IMR-90 (cell line): ENCODE measurements at regions not wholly inside any gene's neighbourhood (a gene's known extent, or its start where the extent isn't known, plus 50 kb on each side); places are given as distances from the start of the nearest gene placed in this dataset.

Experiments used
- ATAC-seq: fragments of 200-7000 bp; cut with Tn5 transposase; 2 replicates; pipeline ENCODE4 v1.9.1; 2020; ENCODE audit warnings: low read depth, mild to moderate bottlenecking, moderate library complexity
- BruUV-seq: library from RNA; stranded (reverse); fragments of 400-500 nt; replicated peaks from 2 replicates; lab custom pipeline; 2021; lab: Mats Ljungman, UMichigan
- CTCF ChIA-PET: fragments of 300-600 bp; formaldehyde crosslinking; extraction: SDS; loops from one replicate; lab custom pipeline; 2021; ENCODE audit warnings: antibody characterized with exemption; lab: Yijun Ruan, JAX
- POLR2A ChIA-PET: fragments of 300-600 bp; sonication (Branson Sonifier 250); formaldehyde crosslinking; loops from one replicate; lab custom pipeline; 2022; ENCODE audit warnings: antibody characterized with exemption; ENCODE audit not compliant: unreplicated experiment; lab: Charles Lee
- DNase-seq: peaks from one replicate; pipeline ENCODE4 v3.0.0; 2013
- H2AFZ ChIP-seq: replicated peaks from 2 replicates; pipeline ENCODE3; 2013; ENCODE audit warnings: low read length, mild to moderate bottlenecking; ENCODE audit not compliant: poor library complexity
- H2AK5ac ChIP-seq: 2 replicates; pipeline ENCODE4 v1.6.1; 2013; ENCODE audit warnings: low read depth, low read length, inconsistent platforms
- H2AK9ac ChIP-seq: replicated peaks from 2 replicates; pipeline ENCODE3; 2013; ENCODE audit warnings: mild to moderate bottlenecking, low read depth, low read length, moderate library complexity; ENCODE audit not compliant: poor library complexity
- H2BK120ac ChIP-seq: 2 replicates; pipeline ENCODE4 v1.6.1; 2013; ENCODE audit warnings: low read depth, low read length, inconsistent platforms
- H2BK15ac ChIP-seq: 3 replicates; pipeline ENCODE4 v1.6.1; 2013; ENCODE audit warnings: low read depth, low read length, inconsistent platforms
- H2BK20ac ChIP-seq: 2 replicates; pipeline ENCODE4 v1.6.1; 2013; ENCODE audit warnings: low read depth, mild to moderate bottlenecking, inconsistent platforms, low read length, moderate library complexity
- H2BK5ac ChIP-seq: 2 replicates; pipeline ENCODE4 v1.6.1; 2013; ENCODE audit warnings: mild to moderate bottlenecking, low read depth, low read length, inconsistent platforms; ENCODE audit not compliant: poor library complexity, severe bottlenecking
- H3K14ac ChIP-seq: replicated peaks from 2 replicates; pipeline ENCODE4 v1.6.1; 2013; ENCODE audit warnings: low read depth, low read length, inconsistent platforms
- H3K18ac ChIP-seq: 2 replicates; pipeline ENCODE4 v1.6.1; 2013; ENCODE audit warnings: low read depth, low read length, control low read depth
- H3K23ac ChIP-seq: 2 replicates; pipeline ENCODE4 v1.6.1; 2013; ENCODE audit warnings: low read depth, low read length, inconsistent platforms
- H3K27ac ChIP-seq: 2 replicates; pipeline ENCODE4 v1.5.1; 2013; ENCODE audit warnings: mild to moderate bottlenecking, control low read depth, low read length; ENCODE audit not compliant: insufficient read depth
- H3K27me3 ChIP-seq: 2 replicates; pipeline ENCODE4 v1.6.1; 2013; ENCODE audit warnings: low read length; ENCODE audit not compliant: control insufficient read depth, insufficient read depth
- H3K36me3 ChIP-seq: 2 replicates; pipeline ENCODE4 v1.6.1; 2013; ENCODE audit warnings: low read length, mixed read lengths; ENCODE audit not compliant: control insufficient read depth, insufficient read depth
- H3K4ac ChIP-seq: 2 replicates; pipeline ENCODE4 v1.6.1; 2013; ENCODE audit warnings: low read depth, low read length, inconsistent platforms
- H3K4me1 ChIP-seq: 2 replicates; pipeline ENCODE4 v1.6.1; 2013; ENCODE audit warnings: low read length, mixed read lengths; ENCODE audit not compliant: control insufficient read depth, insufficient read depth
- H3K4me2 ChIP-seq: 2 replicates; pipeline ENCODE4 v1.6.1; 2013; ENCODE audit warnings: low read depth, mild to moderate bottlenecking, control low read depth, low read length, moderate library complexity
- H3K4me3 ChIP-seq: 2 replicates; pipeline ENCODE4 v1.5.1; 2013; ENCODE audit warnings: low read depth, mild to moderate bottlenecking, control low read depth, low read length, moderate library complexity; ENCODE audit not compliant: insufficient read depth
- H3K56ac ChIP-seq: 2 replicates; pipeline ENCODE4 v1.6.1; 2013; ENCODE audit warnings: low read length, inconsistent platforms; ENCODE audit not compliant: insufficient read depth; ENCODE audit errors: extremely low read depth
- H3K79me1 ChIP-seq, 2 experiments: 2 replicates each; pipeline ENCODE4 v1.6.1; 2013; ENCODE audit warnings: low read length in 2 of 2, inconsistent platforms in 1 of 2, low read depth in 1 of 2
- H3K9ac ChIP-seq: 2 replicates; pipeline ENCODE4 v1.6.1; 2013; ENCODE audit warnings: low read depth, low read length, control low read depth
- H3K9me1 ChIP-seq: 2 replicates; pipeline ENCODE4 v1.6.1; 2013; ENCODE audit warnings: low read length, inconsistent platforms; ENCODE audit not compliant: insufficient read depth
- H3K9me3 ChIP-seq: 2 replicates; pipeline ENCODE4 v1.6.1; 2013; ENCODE audit warnings: low read length; ENCODE audit not compliant: control insufficient read depth, insufficient read depth
- H4K20me1 ChIP-seq: 2 replicates; pipeline ENCODE4 v1.6.1; 2013; ENCODE audit warnings: low read length, inconsistent platforms; ENCODE audit not compliant: insufficient read depth
- H4K5ac ChIP-seq: 2 replicates; pipeline ENCODE4 v1.6.1; 2013; ENCODE audit warnings: mild to moderate bottlenecking, low read depth, low read length, control low read depth
- H4K8ac ChIP-seq, 2 experiments: 2 replicates each; pipeline ENCODE4 v1.6.1; 2013; ENCODE audit warnings: low read depth in 2 of 2, low read length in 2 of 2, control low read depth in 1 of 2, inconsistent platforms in 1 of 2
- H4K91ac ChIP-seq: 2 replicates; pipeline ENCODE4 v1.6.1; 2013; ENCODE audit warnings: low read depth, low read length, inconsistent platforms; ENCODE audit not compliant: insufficient read depth
- BHLHE40 ChIP-seq: fragments of 150-350 bp; IDR thresholded peaks from 2 replicates; pipeline ENCODE4 v1.6.1; 2016; ENCODE audit warnings: mild to moderate bottlenecking, low read depth, low read length
- CEBPB ChIP-seq: IDR thresholded peaks from 2 replicates; pipeline ENCODE4 v1.6.1; 2012; ENCODE audit warnings: low read depth, low read length, improper control_type of control experiment
- CHD1 ChIP-seq: IDR thresholded peaks from 2 replicates; pipeline ENCODE4 v1.6.1; 2012; ENCODE audit warnings: low read depth, low read length, improper control_type of control experiment
- CTCF ChIP-seq: conservative IDR thresholded peaks from 2 replicates; pipeline ENCODE4 v1.5.1; 2012; ENCODE audit warnings: mild to moderate bottlenecking, low read depth, low read length, improper control_type of control experiment
- ELK1 ChIP-seq: fragments of 150-350 bp; IDR thresholded peaks from 2 replicates; pipeline ENCODE4 v1.6.1; 2016; ENCODE audit warnings: low read depth, mild to moderate bottlenecking, low read length, moderate library complexity, borderline replicate concordance
- FOS ChIP-seq: fragments of 150-350 bp; IDR thresholded peaks from 2 replicates; pipeline ENCODE4 v1.6.1; 2016; ENCODE audit warnings: low read depth, low read length
- MAFK ChIP-seq: IDR thresholded peaks from 2 replicates; pipeline ENCODE4 v1.6.1; 2012; ENCODE audit warnings: low read depth, low read length, improper control_type of control experiment
- MAZ ChIP-seq: IDR thresholded peaks from 2 replicates; pipeline ENCODE4 v1.6.1; 2012; ENCODE audit warnings: low read depth, mild to moderate bottlenecking, low read length, improper control_type of control experiment, moderate library complexity, borderline replicate concordance
- MXI1 ChIP-seq: IDR thresholded peaks from 2 replicates; pipeline ENCODE4 v1.6.1; 2012; ENCODE audit warnings: low read depth, mild to moderate bottlenecking, low read length, moderate library complexity, borderline replicate concordance
- NFE2L2 ChIP-seq: fragments of 150-350 bp; IDR thresholded peaks from 2 replicates; pipeline ENCODE4 v1.6.1; 2016; ENCODE audit warnings: low read depth, mild to moderate bottlenecking, low read length
- POLR2A ChIP-seq: IDR thresholded peaks from 2 replicates; pipeline ENCODE4 v1.6.1; 2012; ENCODE audit warnings: mild to moderate bottlenecking, low read depth, low read length
- RAD21 ChIP-seq: IDR thresholded peaks from 2 replicates; pipeline ENCODE4 v1.6.1; 2012; ENCODE audit warnings: low read length, improper control_type of control experiment
- RCOR1 ChIP-seq: IDR thresholded peaks from 2 replicates; pipeline ENCODE4 v1.6.1; 2012; ENCODE audit warnings: mild to moderate bottlenecking, low read length, improper control_type of control experiment; ENCODE audit not compliant: insufficient replicate concordance
- RFX5 ChIP-seq: IDR thresholded peaks from 2 replicates; pipeline ENCODE4 v1.8.0; 2012; ENCODE audit warnings: low read depth, mild to moderate bottlenecking, low read length, moderate library complexity
- SMC3 ChIP-seq: fragments of 150-350 bp; IDR thresholded peaks from 2 replicates; pipeline ENCODE4 v1.6.1; 2016; ENCODE audit warnings: low read depth, mild to moderate bottlenecking, antibody characterized with exemption, low read length, moderate library complexity
- USF2 ChIP-seq: fragments of 150-350 bp; IDR thresholded peaks from 2 replicates; pipeline ENCODE4 v1.6.1; 2017; ENCODE audit warnings: mild to moderate bottlenecking, antibody characterized with exemption, low read length, low read depth
- WGBS, 2 experiments: methylation state at CpG; one replicate each; pipeline versions ENCODE4 v1.1.5 to v1.1.7; 2013; ENCODE audit warnings: missing lambda C conversion rate in 2 of 2; ENCODE audit not compliant: insufficient read length in 1 of 2; ENCODE audit errors: extremely low coverage in 2 of 2; 5-methylcytosine and 5-hydroxymethylcytosine counted together
- dilution Hi-C: fragments of 300-500 bp; cut with HindIII; formaldehyde crosslinking; loops from one replicate; pipeline ENCODE4 v1.14.3; 2018; ENCODE audit warnings: low sequenced_read_pairs; ENCODE audit not compliant: unreplicated experiment
- in situ Hi-C: fragments of 300-500 bp; cut with MboI; formaldehyde crosslinking; loops from 3 replicates; pipeline ENCODE4 v1.14.3; 2019; ENCODE audit warnings: low sequenced_read_pairs, inconsistent platforms, mixed read lengths
- intact Hi-C: fragments of 100-400 bp; cut with micrococcal nuclease; formaldehyde crosslinking; loops from 2 replicates; pipeline ENCODE4 v1.10.0; 2022

- no peak overlapping the region for H3K9ac ChIP-seq
- no peak overlapping the region for H4K5ac ChIP-seq
- H3K14ac ChIP-seq: no peak overlapping the region
- H3K4me1 ChIP-seq: no peaks in the 10 kb centered on the region
- ChIA-PET CTCF (no interaction called here), POLR2A (no interaction called here)
- no peak overlapping the region for H4K8ac ChIP-seq
- H3K18ac ChIP-seq: no peak overlapping the region
- H3K4ac ChIP-seq: no peak overlapping the region
- no peaks in the 10 kb centered on the region for H3K79me1 ChIP-seq
- no peak overlapping the region for H2AK5ac ChIP-seq
- no peak overlapping the region for H3K4me3 ChIP-seq
- no peak overlapping the region for H2AK9ac ChIP-seq
- H3K23ac ChIP-seq: no peak overlapping the region
- H2BK15ac ChIP-seq: no peak overlapping the region
- no peak overlapping the region for H2BK20ac ChIP-seq
- TF ChIP-seq FOS (no peak), RAD21 (no peak), SMC3 (no peak), CEBPB (no peak), RCOR1 (no peak), RFX5 (no peak), NFE2L2 (no peak), CTCF (no peak), POLR2A (no peak), BHLHE40 (no peak), MXI1 (no peak), MAFK (no peak), MAZ (no peak), ELK1 (no peak), CHD1 (no peak), USF2 (no peak)
- H3K27me3 ChIP-seq: no peaks in the 10 kb centered on the region
- no peak overlapping the region for H3K27ac ChIP-seq
- H3K36me3 ChIP-seq: no peaks in the 10 kb centered on the region
- H4K20me1 ChIP-seq: no peaks in the 10 kb centered on the region
- no peak overlapping the region for H2AFZ ChIP-seq
- no peak overlapping the region for H3K56ac ChIP-seq
- WGBS, 2 experiments: no CpG with 5 or more reads among the region's 3 CpGs
- H3K9me1 ChIP-seq: no peaks in the 10 kb centered on the region
- H3K9me3 ChIP-seq: peaks cover 4% of the 10 kb centered on the region; the same call in 1 of the 2 replicates
- intact Hi-C loops: no loop called here
- H3K4me2 ChIP-seq: no peak overlapping the region
- no peak overlapping the region for H2BK5ac ChIP-seq
- in situ Hi-C loops: no loop called here
- ATAC-seq (no peak), DNase-seq (no peak)
- BruUV-seq: no TSS peak
- no peak overlapping the region for H4K91ac ChIP-seq
- dilution Hi-C loops: no loop called here
- H2BK120ac ChIP-seq: no peak overlapping the region
These were observed 166.9 kb downstream of the DEFB131A start for GRCh38 chr4:9611101-9611500.
